ENCODE measurements at regions not wholly inside any gene's neighbourhood (a gene's known extent, or its start where the extent isn't known, plus 50 kb on each side); places are given as distances from the start of the nearest gene placed in this dataset.

DNA sequence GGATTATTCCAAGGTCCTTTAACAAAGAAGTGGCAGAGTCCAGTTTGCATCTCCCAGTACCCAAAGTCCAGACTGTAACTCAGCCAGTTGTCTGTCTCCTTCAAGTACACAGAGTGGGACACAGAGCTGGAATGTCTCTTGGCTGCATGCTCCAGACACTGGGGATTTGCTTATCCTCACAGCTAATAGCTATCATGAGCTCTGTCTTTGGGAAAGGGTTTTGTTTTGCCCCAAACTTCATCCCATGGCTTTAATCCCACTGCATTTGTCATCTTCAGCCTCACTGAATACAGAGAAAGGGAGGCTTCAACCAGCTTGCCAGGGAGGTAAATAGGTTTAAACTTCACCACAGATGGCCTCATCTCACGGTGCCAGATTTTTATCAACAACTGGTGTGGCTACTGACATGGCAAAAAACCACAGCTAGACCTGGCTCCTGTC is 412.2 kb upstream of the SLC24A2 start:
- Histone ChIP-seq H3K36me3 (ENCODE audit: control insufficient read depth, insufficient read depth, low read length) (no peaks in the 10 kb centered on the region), H3K27me3 (ENCODE audit: control insufficient read depth, insufficient read depth, low read length, poor library complexity, severe bottlenecking) (no peaks in the 10 kb centered on the region), H3K9ac (ENCODE audit: extremely low read depth, low read length, poor library complexity, severe bottlenecking) (no peak overlapping the region), H3K4me3 (ENCODE audit: low read length) (no peak overlapping the region), H3K9me3 (ENCODE audit: control insufficient read depth, low read length) (peaks cover 5% of the 10 kb centered on the region), H3K27ac (ENCODE audit: low read depth, low read length) (no peak overlapping the region), H3K4me1 (ENCODE audit: control insufficient read depth, insufficient read depth, low read length) (peaks cover 4% of the 10 kb centered on the region)
- Mint-ChIP-seq H3K27me3 (ENCODE audit: insufficient read depth) (peaks cover 2% of the 10 kb centered on the region), H3K36me3 (ENCODE audit: low read depth) (no peaks in the 10 kb centered on the region), H3K4me3 (no peak overlapping the region), H3K9me3 (no peaks in the 10 kb centered on the region), H3K27ac (no peak overlapping the region), H3K4me1 (peaks cover 8% of the 10 kb centered on the region)
- no peak for DNase-seq
- TF ChIP-seq, protein P1, sequence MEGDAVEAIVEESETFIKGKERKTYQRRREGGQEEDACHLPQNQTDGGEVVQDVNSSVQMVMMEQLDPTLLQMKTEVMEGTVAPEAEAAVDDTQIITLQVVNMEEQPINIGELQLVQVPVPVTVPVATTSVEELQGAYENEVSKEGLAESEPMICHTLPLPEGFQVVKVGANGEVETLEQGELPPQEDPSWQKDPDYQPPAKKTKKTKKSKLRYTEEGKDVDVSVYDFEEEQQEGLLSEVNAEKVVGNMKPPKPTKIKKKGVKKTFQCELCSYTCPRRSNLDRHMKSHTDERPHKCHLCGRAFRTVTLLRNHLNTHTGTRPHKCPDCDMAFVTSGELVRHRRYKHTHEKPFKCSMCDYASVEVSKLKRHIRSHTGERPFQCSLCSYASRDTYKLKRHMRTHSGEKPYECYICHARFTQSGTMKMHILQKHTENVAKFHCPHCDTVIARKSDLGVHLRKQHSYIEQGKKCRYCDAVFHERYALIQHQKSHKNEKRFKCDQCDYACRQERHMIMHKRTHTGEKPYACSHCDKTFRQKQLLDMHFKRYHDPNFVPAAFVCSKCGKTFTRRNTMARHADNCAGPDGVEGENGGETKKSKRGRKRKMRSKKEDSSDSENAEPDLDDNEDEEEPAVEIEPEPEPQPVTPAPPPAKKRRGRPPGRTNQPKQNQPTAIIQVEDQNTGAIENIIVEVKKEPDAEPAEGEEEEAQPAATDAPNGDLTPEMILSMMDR (conservative IDR thresholded peaks at IDR 0.05): no peak
- 97 to 100% methylated on average over 1 of the region's 1 CpG for WGBS, 2 experiments (ENCODE audit: insufficient coverage in 1 of 2, insufficient read length in 1 of 2)

DNA sequence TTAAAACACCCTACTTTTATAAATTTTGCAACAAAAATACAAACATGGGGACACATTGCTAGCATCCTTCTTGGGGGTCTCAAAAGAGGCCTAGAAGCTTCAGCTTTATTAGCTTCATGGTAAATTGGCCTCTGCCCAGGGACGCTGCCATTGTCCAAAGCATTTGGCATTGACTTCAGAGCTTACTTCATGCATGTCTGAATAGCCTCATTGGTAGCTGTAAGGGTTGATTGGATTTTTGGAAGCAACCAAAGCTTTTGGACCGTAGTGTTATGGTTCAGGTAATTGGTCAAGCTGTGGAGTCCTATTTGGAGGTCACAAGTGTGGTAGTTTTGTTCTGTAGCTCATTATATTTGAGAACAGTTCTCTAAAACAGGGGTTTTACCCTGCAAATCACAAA is 411.7 kb upstream of the SLC24A2 start:
- H3K9ac ChIP-seq (ENCODE audit: extremely low read depth, low read length, poor library complexity, severe bottlenecking): no peak overlapping the region
- no peaks in the 10 kb centered on the region for H3K27me3 ChIP-seq (ENCODE audit: control insufficient read depth, insufficient read depth, low read length, poor library complexity, severe bottlenecking)
- H3K9me3 ChIP-seq (ENCODE audit: control insufficient read depth, low read length): peaks cover 6% of the 10 kb centered on the region
- no peak overlapping the region for H3K27ac Mint-ChIP-seq
- H3K36me3 ChIP-seq (ENCODE audit: control insufficient read depth, insufficient read depth, low read length): no peaks in the 10 kb centered on the region
- H3K9me3 Mint-ChIP-seq: peaks cover 2% of the 10 kb centered on the region
- H3K27ac ChIP-seq (ENCODE audit: low read depth, low read length): no peak overlapping the region
- H3K4me3 ChIP-seq (ENCODE audit: low read length): no peak overlapping the region
- no peaks in the 10 kb centered on the region for H3K36me3 Mint-ChIP-seq (ENCODE audit: low read depth)
- peaks cover 4% of the 10 kb centered on the region for H3K4me1 ChIP-seq (ENCODE audit: control insufficient read depth, insufficient read depth, low read length)
- no peak for DNase-seq
- WGBS, 2 experiments (ENCODE audit: insufficient coverage in 1 of 2, insufficient read length in 1 of 2): 86 to 94% methylated on average over 1 to 2 of the region's 2 CpGs
- no peak overlapping the region for H3K4me3 Mint-ChIP-seq
- TF ChIP-seq, protein P1 (conservative IDR thresholded peaks at IDR 0.05): no peak
- H3K27me3 Mint-ChIP-seq (ENCODE audit: insufficient read depth): peaks cover 2% of the 10 kb centered on the region
- H3K4me1 Mint-ChIP-seq: peaks cover 8% of the 10 kb centered on the region

DNA sequence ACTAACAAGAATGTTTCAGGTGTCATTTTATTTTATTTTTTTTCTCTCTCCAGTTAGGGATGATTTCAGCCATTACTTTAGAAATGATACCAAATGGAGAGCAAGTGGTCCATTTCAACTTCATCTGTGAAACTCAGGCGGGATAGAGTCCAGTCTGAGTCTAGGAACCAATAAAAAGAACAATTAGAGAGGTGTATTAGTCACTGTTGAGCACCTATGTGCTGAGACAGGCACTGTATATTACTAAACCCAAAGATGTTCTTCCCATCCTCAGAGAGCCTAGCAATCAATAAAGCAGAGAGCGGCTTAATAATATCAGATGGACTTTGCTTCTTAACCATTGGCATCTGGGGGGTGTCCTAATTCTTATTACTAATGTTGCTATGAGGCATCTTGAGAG is 410.3 kb upstream of the SLC24A2 start:
- H3K9me3 ChIP-seq (ENCODE audit: control insufficient read depth, low read length): peaks cover 6% of the 10 kb centered on the region
- Mint-ChIP-seq H3K27ac (no peak overlapping the region), H3K4me1 (peaks cover 8% of the 10 kb centered on the region), H3K9me3 (peaks cover 6% of the 10 kb centered on the region), H3K27me3 (ENCODE audit: insufficient read depth) (peaks cover 2% of the 10 kb centered on the region), H3K36me3 (ENCODE audit: low read depth) (no peaks in the 10 kb centered on the region), H3K4me3 (no peak overlapping the region)
- peaks cover 4% of the 10 kb centered on the region for H3K4me1 ChIP-seq (ENCODE audit: control insufficient read depth, insufficient read depth, low read length)
- H3K36me3 ChIP-seq (ENCODE audit: control insufficient read depth, insufficient read depth, low read length): no peaks in the 10 kb centered on the region
- no peak overlapping the region for H3K27ac ChIP-seq (ENCODE audit: low read depth, low read length)
- DNase-seq: no peak
- no peak overlapping the region for H3K9ac ChIP-seq (ENCODE audit: extremely low read depth, low read length, poor library complexity, severe bottlenecking)
- no peak overlapping the region for H3K4me3 ChIP-seq (ENCODE audit: low read length)
- 77% methylated on average over 2 of the region's 2 CpGs; no CpG with 5 or more reads in 1 of the 2 experiments for WGBS, 2 experiments (ENCODE audit: insufficient coverage in 1 of 2, insufficient read length in 1 of 2)
- H3K27me3 ChIP-seq (ENCODE audit: control insufficient read depth, insufficient read depth, low read length, poor library complexity, severe bottlenecking): no peaks in the 10 kb centered on the region
- TF ChIP-seq, protein P1 (conservative IDR thresholded peaks at IDR 0.05): no peak

Data from endodermal cell (in vitro differentiated cells).